DOHH2 (cell line): ENCODE measurements at regions not wholly inside any gene's neighbourhood (a gene's known extent, or its start where the extent isn't known, plus 50 kb on each side); places are given as distances from the start of the nearest gene placed in this dataset.

Experiments used
- H3F3A ChIP-seq: fragments of 200-600 bp; sonication (generic), shearing (Covaris generic); 2 replicates; pipeline ENCODE4 v1.6.0; 2016; ENCODE audit warnings: antibody characterized with exemption, mild to moderate bottlenecking; ENCODE audit not compliant: control insufficient read depth, insufficient read depth
- H3K27ac ChIP-seq: fragments of 200-600 bp; sonication (generic); 2 replicates; pipeline ENCODE4 v1.5.1; 2014; ENCODE audit warnings: low read depth, mild to moderate bottlenecking, low read length, moderate library complexity
- H3K27me3 ChIP-seq: fragments of 200-600 bp; sonication (generic); 2 replicates; pipeline ENCODE4 v1.6.1; 2014; ENCODE audit warnings: mild to moderate bottlenecking, low read length, mixed read lengths; ENCODE audit not compliant: control insufficient read depth
- H3K36me3 ChIP-seq: fragments of 200-600 bp; sonication (generic); 2 replicates; pipeline ENCODE4 v1.6.1; 2014; ENCODE audit warnings: mild to moderate bottlenecking, low read length, moderate library complexity, mixed read lengths; ENCODE audit not compliant: control insufficient read depth
- H3K4me1 ChIP-seq: fragments of 200-600 bp; sonication (generic); 2 replicates; pipeline ENCODE4 v1.6.1; 2014; ENCODE audit warnings: mild to moderate bottlenecking, low read length, mixed read lengths; ENCODE audit not compliant: control insufficient read depth
- H3K4me2 ChIP-seq: fragments of 200-600 bp; sonication (generic); 2 replicates; pipeline ENCODE4 v1.6.0; 2014; ENCODE audit warnings: mild to moderate bottlenecking, low read length, moderate library complexity
- H3K4me3 ChIP-seq: fragments of 200-600 bp; sonication (generic); 2 replicates; pipeline ENCODE4 v1.5.1; 2014; ENCODE audit warnings: mild to moderate bottlenecking, low read length, mixed read lengths
- H3K79me2 ChIP-seq: fragments of 200-600 bp; sonication (generic); 2 replicates; pipeline ENCODE4 v1.6.1; 2014; ENCODE audit warnings: mild to moderate bottlenecking, low read length, mixed read lengths; ENCODE audit not compliant: control insufficient read depth
- H3K9me2 ChIP-seq: fragments of 200-600 bp; sonication (generic); replicated peaks from 2 replicates; pipeline ENCODE4 v1.6.1; 2014; ENCODE audit warnings: mild to moderate bottlenecking, low read length, mixed read lengths; ENCODE audit not compliant: control insufficient read depth
- H3K9me3 ChIP-seq: fragments of 200-600 bp; sonication (generic); 2 replicates; pipeline ENCODE4 v1.6.1; 2014; ENCODE audit warnings: antibody characterized with exemption, low read length, mixed read lengths; ENCODE audit not compliant: control insufficient read depth, insufficient read depth
- H4K20me1 ChIP-seq: fragments of 200-600 bp; sonication (generic); 2 replicates; pipeline ENCODE4 v1.6.0; 2014; ENCODE audit warnings: low read depth, mild to moderate bottlenecking, antibody characterized with exemption, low read length, moderate library complexity; ENCODE audit not compliant: control insufficient read depth, insufficient read depth
- CTCF ChIP-seq: fragments of 200-600 bp; sonication (generic); IDR thresholded peaks from one replicate; pipeline ENCODE4 v1.5.1; 2014; ENCODE audit warnings: antibody characterized with exemption, mild to moderate bottlenecking, low read depth, low read length; ENCODE audit not compliant: poor library complexity, severe bottlenecking
- EZH2phosphoT487 ChIP-seq: fragments of 200-600 bp; sonication (generic); IDR thresholded peaks from 2 replicates; pipeline ENCODE4 v1.6.1; 2017; ENCODE audit warnings: borderline replicate concordance, mild to moderate bottlenecking, antibody characterized with exemption, low read length, moderate library complexity, mixed read lengths

- Histone ChIP-seq H3K4me3 (no peak overlapping the region), H3F3A (no peaks in the 10 kb centered on the region), H3K4me1 (no peaks in the 10 kb centered on the region), H3K4me2 (no peak overlapping the region), H3K36me3 (no peaks in the 10 kb centered on the region), H3K27me3 (no peaks in the 10 kb centered on the region), H3K27ac (no peak overlapping the region), H3K79me2 (no peaks in the 10 kb centered on the region), H3K9me3 (no peaks in the 10 kb centered on the region), H4K20me1 (no peaks in the 10 kb centered on the region), H3K9me2 (no peaks in the 10 kb centered on the region)
- TF ChIP-seq EZH2phosphoT487 (no peak), CTCF (no peak)
These were observed 150.1 kb downstream of the PAH start for GRCh38 chr12:102766961-102767360.

- Histone ChIP-seq H3K9me3 (no peaks in the 10 kb centered on the region), H3K79me2 (no peaks in the 10 kb centered on the region), H3K9me2 (no peaks in the 10 kb centered on the region), H4K20me1 (no peaks in the 10 kb centered on the region), H3K27ac (no peak overlapping the region), H3K36me3 (no peaks in the 10 kb centered on the region), H3F3A (no peaks in the 10 kb centered on the region), H3K4me2 (no peak overlapping the region), H3K4me1 (no peaks in the 10 kb centered on the region), H3K27me3 (no peaks in the 10 kb centered on the region), H3K4me3 (no peak overlapping the region)
- no peak for TF ChIP-seq EZH2phosphoT487
- no peak for TF ChIP-seq CTCF
These were observed 151.3 kb downstream of the PAH start for GRCh38 chr12:102765736-102766135.

- no peaks in the 10 kb centered on the region for H4K20me1 ChIP-seq
- no peaks in the 10 kb centered on the region for H3K9me3 ChIP-seq
- no peaks in the 10 kb centered on the region for H3K9me2 ChIP-seq
- H3K36me3 ChIP-seq = no peaks in the 10 kb centered on the region
- no peak overlapping the region for H3K4me2 ChIP-seq
- H3K4me3 ChIP-seq = no peak overlapping the region
- no peaks in the 10 kb centered on the region for H3K4me1 ChIP-seq
- no peaks in the 10 kb centered on the region for H3K79me2 ChIP-seq
- no peaks in the 10 kb centered on the region for H3F3A ChIP-seq
- no peak for TF ChIP-seq EZH2phosphoT487
- TF ChIP-seq CTCF = no peak
- no peaks in the 10 kb centered on the region for H3K27me3 ChIP-seq
- H3K27ac ChIP-seq = no peak overlapping the region
These were observed 153.6 kb downstream of the PAH start for GRCh38 chr12:102763471-102763870.

GRCh38 chr12:102763061-102763460 is 154.0 kb downstream of the PAH start:
- H4K20me1 ChIP-seq = no peaks in the 10 kb centered on the region
- H3F3A ChIP-seq = no peaks in the 10 kb centered on the region
- H3K4me1 ChIP-seq = no peaks in the 10 kb centered on the region
- H3K27ac ChIP-seq = no peak overlapping the region
- no peak overlapping the region for H3K4me3 ChIP-seq
- H3K27me3 ChIP-seq = no peaks in the 10 kb centered on the region
- no peaks in the 10 kb centered on the region for H3K9me2 ChIP-seq
- H3K9me3 ChIP-seq = no peaks in the 10 kb centered on the region
- H3K4me2 ChIP-seq = no peak overlapping the region
- H3K79me2 ChIP-seq = no peaks in the 10 kb centered on the region
- no peaks in the 10 kb centered on the region for H3K36me3 ChIP-seq
- no peak for TF ChIP-seq CTCF
- no peak for TF ChIP-seq EZH2phosphoT487
